GM21737 (cell line): ENCODE measurements at regions not wholly inside any gene's neighbourhood (a gene's known extent, or its start where the extent isn't known, plus 50 kb on each side); places are given as distances from the start of the nearest gene placed in this dataset.

Source experiments
- ATAC-seq: cut with Tn5 transposase; IDR thresholded peaks from one replicate; pipeline ENCODE4 v1.9.1; 2021; ENCODE audit warnings: mild to moderate bottlenecking, moderate library complexity; ENCODE audit not compliant: unreplicated experiment

- ATAC-seq, result no peak
Measured at GRCh38 chr4:31573554-31573953, 853.4 kb downstream of the PCDH7 start.

- ATAC-seq, result no peak
Measured at GRCh38 chr4:31575504-31575903, 855.3 kb downstream of the PCDH7 start.

GRCh38 chr4:31580843-31581242 lies 860.7 kb downstream of the PCDH7 start:
- ATAC-seq, result no peak

GRCh38 chr4:31585503-31585902 lies 865.3 kb downstream of the PCDH7 start:
- ATAC-seq, result no peak

GRCh38 chr4:31592293-31592692 lies 872.1 kb downstream of the PCDH7 start:
- ATAC-seq, result no peak

GRCh38 chr4:31595496-31595895 lies 875.3 kb downstream of the PCDH7 start:
- no peak for ATAC-seq

- ATAC-seq, result no peak
Measured at GRCh38 chr4:31598639-31599038, 878.5 kb downstream of the PCDH7 start.

GRCh38 chr4:31601793-31602192 lies 881.6 kb downstream of the PCDH7 start:
- ATAC-seq, result no peak

- no peak for ATAC-seq
Measured at GRCh38 chr4:31613946-31614623, 893.9 kb downstream of the PCDH7 start.

- ATAC-seq, result no peak
Measured at GRCh38 chr4:31617667-31618066, 897.5 kb downstream of the PCDH7 start.

- no peak for ATAC-seq
Measured at GRCh38 chr4:31620476-31620875, 900.3 kb downstream of the PCDH7 start.

GRCh38 chr4:31645236-31645635 lies 925.1 kb downstream of the PCDH7 start:
- no peak for ATAC-seq

GRCh38 chr4:31647786-31648185 lies 927.6 kb downstream of the PCDH7 start:
- ATAC-seq, result no peak

GRCh38 chr4:31649878-31650277 lies 929.7 kb downstream of the PCDH7 start:
- ATAC-seq, result no peak

GRCh38 chr4:31651541-31651940 lies 931.4 kb downstream of the PCDH7 start:
- ATAC-seq, result no peak

- no peak for ATAC-seq
Measured at GRCh38 chr4:31655328-31655727, 935.2 kb downstream of the PCDH7 start.

GRCh38 chr4:31657859-31658570 lies 937.8 kb downstream of the PCDH7 start:
- no peak for ATAC-seq

- no peak for ATAC-seq
Measured at GRCh38 chr4:31660916-31661315, 940.7 kb downstream of the PCDH7 start.

GRCh38 chr4:31662951-31663350 lies 942.8 kb downstream of the PCDH7 start:
- ATAC-seq, result no peak

GRCh38 chr4:31667686-31668085 lies 947.5 kb downstream of the PCDH7 start:
- no peak for ATAC-seq

- ATAC-seq, result no peak
Measured at GRCh38 chr4:31674313-31674947, 954.3 kb downstream of the PCDH7 start.

GRCh38 chr4:31678356-31678755 lies 958.2 kb downstream of the PCDH7 start:
- no peak for ATAC-seq
